GM12891 (cell line): ENCODE measurements at regions not wholly inside any gene's neighbourhood (a gene's known extent, or its start where the extent isn't known, plus 50 kb on each side); places are given as distances from the start of the nearest gene placed in this dataset.
"Not testable (repeated sequence)": the region's sequence is repeated elsewhere in the genome, so short reads cannot be mapped to it uniquely, and the experiment has no call there.

Experiments
- POLR2A ChIP-seq: IDR thresholded peaks from 2 replicates; pipeline ENCODE4 v1.6.1; 2011; ENCODE audit warnings: low read depth, low read length, control low read depth
- POLR2AphosphoS5 ChIP-seq: IDR thresholded peaks from 2 replicates; pipeline ENCODE4 v1.6.1; 2011; ENCODE audit warnings: low read depth, low read length, control low read depth

DNA sequence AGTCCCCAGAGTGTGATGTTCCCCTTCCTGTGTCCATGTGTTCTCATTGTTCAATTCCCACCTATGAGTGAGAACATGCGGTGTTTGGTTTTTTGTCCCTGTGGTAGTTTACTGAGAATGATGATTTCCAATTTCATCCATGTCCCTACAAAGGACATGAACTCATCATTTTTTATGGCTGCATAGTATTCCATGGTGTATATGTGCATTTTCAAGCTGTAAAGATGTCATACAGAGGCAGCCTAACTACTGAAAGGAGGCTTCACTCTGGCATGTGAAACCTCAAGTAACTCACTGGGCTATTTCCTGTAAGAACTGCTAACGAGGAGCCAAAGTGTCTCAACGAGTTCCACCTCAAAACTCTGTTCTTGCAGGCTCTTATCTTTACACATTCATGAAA is 113.8 kb upstream of the FAT1 start:
- TF ChIP-seq POLR2AphosphoS5, POLR2A: not testable (repeated sequence)
